GM12872 (cell line): ENCODE measurements at regions not wholly inside any gene's neighbourhood (a gene's known extent, or its start where the extent isn't known, plus 50 kb on each side); places are given as distances from the start of the nearest gene placed in this dataset.

Source experiments
- TF ChIP-seq, protein P1 (sequence below): IDR thresholded peaks from 3 replicates; pipeline ENCODE4 v1.5.1; 2011; ENCODE audit warnings: low read depth, mild to moderate bottlenecking, low read length, moderate library complexity; ENCODE audit not compliant: insufficient read depth

DNA sequence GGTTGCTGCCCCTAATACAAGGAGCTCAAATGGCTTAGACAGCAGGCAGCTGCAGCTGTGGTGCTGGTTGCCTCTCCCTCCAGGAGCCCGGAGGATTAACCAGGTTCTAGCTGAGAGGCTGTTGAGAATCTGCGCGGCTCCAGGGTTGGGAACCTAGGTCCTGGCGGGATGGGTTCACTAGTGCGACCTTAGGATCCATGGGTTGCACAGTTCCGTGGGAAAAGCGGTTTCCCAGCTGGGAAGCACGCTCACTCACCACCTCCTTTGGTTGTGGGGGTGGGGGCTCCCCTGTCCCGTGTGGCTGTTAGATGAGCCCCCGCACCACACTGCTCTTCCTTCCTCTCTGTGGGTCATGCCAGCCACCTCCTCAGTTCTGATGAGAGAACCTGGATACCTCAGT, 375.1 kb upstream of the ARRDC4 start:
- TF ChIP-seq, protein P1, sequence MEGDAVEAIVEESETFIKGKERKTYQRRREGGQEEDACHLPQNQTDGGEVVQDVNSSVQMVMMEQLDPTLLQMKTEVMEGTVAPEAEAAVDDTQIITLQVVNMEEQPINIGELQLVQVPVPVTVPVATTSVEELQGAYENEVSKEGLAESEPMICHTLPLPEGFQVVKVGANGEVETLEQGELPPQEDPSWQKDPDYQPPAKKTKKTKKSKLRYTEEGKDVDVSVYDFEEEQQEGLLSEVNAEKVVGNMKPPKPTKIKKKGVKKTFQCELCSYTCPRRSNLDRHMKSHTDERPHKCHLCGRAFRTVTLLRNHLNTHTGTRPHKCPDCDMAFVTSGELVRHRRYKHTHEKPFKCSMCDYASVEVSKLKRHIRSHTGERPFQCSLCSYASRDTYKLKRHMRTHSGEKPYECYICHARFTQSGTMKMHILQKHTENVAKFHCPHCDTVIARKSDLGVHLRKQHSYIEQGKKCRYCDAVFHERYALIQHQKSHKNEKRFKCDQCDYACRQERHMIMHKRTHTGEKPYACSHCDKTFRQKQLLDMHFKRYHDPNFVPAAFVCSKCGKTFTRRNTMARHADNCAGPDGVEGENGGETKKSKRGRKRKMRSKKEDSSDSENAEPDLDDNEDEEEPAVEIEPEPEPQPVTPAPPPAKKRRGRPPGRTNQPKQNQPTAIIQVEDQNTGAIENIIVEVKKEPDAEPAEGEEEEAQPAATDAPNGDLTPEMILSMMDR = no peak

DNA sequence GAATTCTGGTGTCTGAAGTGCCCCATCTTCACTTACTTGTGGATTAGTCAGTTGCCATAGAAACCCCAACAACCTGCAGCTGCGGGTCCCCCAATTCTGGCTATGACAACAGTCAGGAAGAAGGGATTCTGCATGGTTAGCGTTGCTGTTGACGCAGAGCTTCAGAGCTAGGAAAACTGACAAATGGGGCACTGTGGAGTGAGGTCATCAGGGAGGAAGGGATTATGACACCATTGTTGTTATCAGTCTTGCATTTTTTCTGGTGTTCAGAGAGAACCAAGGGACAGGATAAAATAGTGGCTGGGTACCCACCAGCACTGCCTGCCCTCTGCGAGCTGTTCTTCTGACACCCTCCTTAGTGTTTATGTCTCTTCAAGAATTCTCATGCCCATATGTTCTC, 367.7 kb upstream of the ARRDC4 start:
- TF ChIP-seq, protein P1 = no peak

DNA sequence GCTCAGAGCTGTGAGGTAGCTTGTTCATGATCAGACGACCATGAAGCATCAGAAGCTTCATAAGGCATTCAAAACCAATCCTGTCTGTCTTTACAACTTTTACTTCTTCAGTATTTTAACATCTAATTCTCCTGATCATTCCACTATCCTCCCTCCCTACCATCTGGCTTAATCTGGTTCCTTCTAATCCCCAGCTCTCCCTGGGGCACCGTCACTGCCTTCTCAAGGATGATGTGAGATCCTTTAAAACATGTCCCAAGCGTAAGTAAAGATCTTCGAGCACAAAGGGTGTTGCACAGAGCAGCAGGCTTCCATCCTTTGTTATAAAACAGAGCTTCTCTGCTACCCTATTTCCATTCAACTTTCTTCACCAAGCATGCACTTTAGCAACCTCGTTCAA, 362.7 kb upstream of the ARRDC4 start:
- TF ChIP-seq, protein P1 = no peak

DNA sequence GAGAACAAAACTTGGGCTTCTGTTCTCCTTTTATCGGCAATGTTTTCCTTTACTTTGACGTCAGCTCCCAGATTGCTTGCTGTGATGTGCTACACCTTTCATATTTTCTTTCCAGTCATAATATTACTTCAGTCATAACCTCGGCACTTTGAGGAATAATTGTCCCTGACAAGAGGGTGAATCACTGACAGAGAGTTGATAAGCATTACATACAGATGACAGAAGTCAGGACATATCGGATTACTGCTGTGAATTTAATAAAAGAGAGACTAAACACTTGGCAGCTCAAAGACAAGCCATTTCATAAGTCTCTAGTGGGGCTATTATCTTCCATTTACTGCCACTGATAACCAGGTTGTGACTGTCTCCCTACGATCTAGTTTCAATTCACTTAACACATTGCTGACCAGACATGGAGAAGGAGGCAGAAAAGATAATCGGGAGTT, 362.1 kb upstream of the ARRDC4 start:
- TF ChIP-seq, protein P1 = no peak

DNA sequence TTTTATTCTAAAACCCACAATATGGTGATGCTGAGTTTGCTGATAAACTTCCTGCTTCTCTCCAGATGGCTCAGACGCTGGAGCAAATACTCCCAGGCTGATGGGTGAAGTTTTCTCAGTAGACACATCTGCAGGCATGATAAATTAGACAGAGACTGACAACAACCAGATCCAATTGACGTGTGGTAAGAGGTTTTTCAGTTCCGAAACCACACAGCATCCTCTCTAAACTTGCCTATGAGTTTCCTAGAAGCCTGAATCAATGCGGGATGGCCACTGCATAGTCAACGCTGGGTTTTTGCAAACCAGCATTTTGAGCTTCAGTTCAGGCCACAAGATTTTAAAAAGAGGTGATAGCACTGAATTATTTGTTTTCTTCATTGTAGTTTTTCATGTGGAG, 360.3 kb upstream of the ARRDC4 start:
- TF ChIP-seq, protein P1 = no peak

DNA sequence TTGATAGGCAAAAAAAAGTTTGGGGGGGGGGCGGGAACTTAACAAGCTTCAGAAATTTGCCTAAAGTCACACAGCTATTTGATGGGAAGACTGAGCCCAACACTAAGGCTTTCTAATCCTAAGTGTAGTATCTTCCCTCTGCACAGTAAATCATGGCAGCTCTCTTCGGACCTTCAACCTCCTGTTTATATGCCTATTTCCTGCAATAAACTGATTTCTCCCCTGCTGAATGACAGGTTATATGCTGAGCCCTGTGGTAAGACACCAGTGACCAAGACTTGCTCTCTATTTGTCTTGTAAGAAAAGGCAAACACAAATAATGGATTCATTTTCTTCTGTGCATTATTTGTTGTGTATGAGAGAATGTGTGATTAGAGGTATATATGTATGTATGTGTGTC, 355.8 kb upstream of the ARRDC4 start:
- TF ChIP-seq, protein P1 = no peak

DNA sequence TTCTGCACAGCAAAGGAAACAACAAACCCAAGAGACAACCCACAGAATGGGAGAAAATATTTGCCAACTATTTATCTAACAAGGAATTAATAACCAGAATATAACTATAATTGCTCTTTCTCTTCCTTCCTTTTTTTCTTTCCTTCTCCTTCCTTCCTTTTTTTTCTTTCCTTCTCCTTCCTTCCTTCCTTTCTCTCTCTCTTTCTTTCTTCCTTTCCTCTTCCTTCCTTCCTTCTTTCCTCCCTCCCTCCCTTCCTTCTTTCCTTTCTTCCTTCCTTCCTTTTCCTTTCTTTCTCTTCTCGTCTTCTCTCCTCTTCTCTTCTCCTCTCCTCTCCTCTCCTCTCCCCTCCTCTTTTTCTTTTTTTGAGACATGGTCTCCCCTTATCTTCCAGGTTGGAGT, 345.4 kb upstream of the ARRDC4 start:
- TF ChIP-seq, protein P1 = no peak
